GM12892 (cell line): ENCODE measurements at regions not wholly inside any gene's neighbourhood (a gene's known extent, or its start where the extent isn't known, plus 50 kb on each side); places are given as distances from the start of the nearest gene placed in this dataset.

Experiments used
- POLR2A ChIP-seq: IDR thresholded peaks from 2 replicates; pipeline ENCODE4 v1.6.1; 2011; ENCODE audit warnings: low read depth, low read length, control low read depth
- POLR2AphosphoS5 ChIP-seq: IDR thresholded peaks from 2 replicates; pipeline ENCODE4 v1.6.1; 2011; ENCODE audit warnings: low read depth, low read length, control low read depth

- no peak for TF ChIP-seq POLR2A
- TF ChIP-seq POLR2AphosphoS5, result no peak
Observed at GRCh38 chr17:77824780-77825280, 133.7 kb upstream of the TNRC6C start.
